ENCODE measurements at regions not wholly inside any gene's neighbourhood (a gene's known extent, or its start where the extent isn't known, plus 50 kb on each side); places are given as distances from the start of the nearest gene placed in this dataset.

DNA sequence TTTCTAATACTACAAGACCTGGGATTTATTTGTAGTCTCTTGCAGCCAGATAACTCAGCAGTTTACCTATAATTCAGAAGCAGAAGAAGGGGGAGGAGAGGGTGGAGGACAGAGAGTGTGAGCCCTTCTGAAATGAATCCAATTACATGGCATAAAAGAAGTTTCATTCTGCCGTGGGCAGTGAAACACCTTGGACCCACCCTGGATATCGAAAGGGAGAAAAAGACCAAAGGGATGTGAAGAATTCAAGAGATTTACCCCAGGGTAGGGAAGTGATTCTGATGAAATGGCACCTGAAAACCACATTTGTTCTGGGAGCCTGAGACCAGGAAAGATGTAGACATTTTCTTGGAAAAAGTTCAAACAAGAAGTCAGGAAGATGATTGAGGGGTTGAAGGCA lies 140.9 kb downstream of the NDFIP2 start:
- Histone ChIP-seq H2BK15ac (ENCODE audit: low read depth, low read length) (no peak overlapping the region), H3K27me3 (ENCODE audit: control insufficient read depth, insufficient read depth, low read length) (no peaks in the 10 kb centered on the region), H2BK120ac (ENCODE audit: low read depth, low read length) (no peak overlapping the region), H3K36me3 (ENCODE audit: control insufficient read depth, insufficient read depth, low read length) (no peaks in the 10 kb centered on the region), H2AFZ (replicated peaks; ENCODE audit: low read length, poor library complexity) (no peak overlapping the region), H4K8ac (ENCODE audit: low read depth in 2 of 2, low read length in 2 of 2) (no peak overlapping the region), H3K4ac (ENCODE audit: low read depth, low read length) (no peak overlapping the region), H2AK9ac (replicated peaks; ENCODE audit: low read depth, low read length, poor library complexity) (no peak overlapping the region), H3K4me2 (ENCODE audit: low read depth, low read length) (no peak overlapping the region), H2BK5ac (ENCODE audit: low read depth, low read length, poor library complexity, severe bottlenecking) (no peak overlapping the region), H3K9me3 (ENCODE audit: control insufficient read depth, insufficient read depth, low read length) (no peaks in the 10 kb centered on the region), H3K9ac (ENCODE audit: low read depth, low read length) (no peak overlapping the region), H4K20me1 (ENCODE audit: insufficient read depth, low read length) (no peaks in the 10 kb centered on the region), H3K56ac (ENCODE audit: extremely low read depth, insufficient read depth, low read length) (no peak overlapping the region), H4K5ac (ENCODE audit: low read depth, low read length) (no peak overlapping the region), H3K23ac (ENCODE audit: low read depth, low read length) (no peak overlapping the region), H3K18ac (ENCODE audit: low read depth, low read length) (no peak overlapping the region), H3K4me3 (ENCODE audit: insufficient read depth, low read depth, low read length) (no peak overlapping the region), H2BK20ac (ENCODE audit: low read depth, low read length) (no peak overlapping the region), H2AK5ac (ENCODE audit: low read depth, low read length) (no peak overlapping the region), H3K4me1 (ENCODE audit: control insufficient read depth, insufficient read depth, low read length) (no peaks in the 10 kb centered on the region), H3K79me1 (ENCODE audit: low read depth in 1 of 2, low read length in 2 of 2) (no peaks in the 10 kb centered on the region), H4K91ac (ENCODE audit: insufficient read depth, low read depth, low read length) (no peak overlapping the region), H3K9me1 (ENCODE audit: insufficient read depth, low read length) (no peaks in the 10 kb centered on the region), H3K14ac (replicated peaks; ENCODE audit: low read depth, low read length) (no peak overlapping the region), H3K27ac (ENCODE audit: insufficient read depth, low read length) (no peak overlapping the region)
- TF ChIP-seq NFE2L2 (IDR thresholded peaks at IDR 0.05; ENCODE audit: low read depth, low read length) = no peak
- no peak for TF ChIP-seq BHLHE40 (IDR thresholded peaks at IDR 0.05; ENCODE audit: low read depth, low read length)
- TF ChIP-seq MXI1 (IDR thresholded peaks at IDR 0.05; ENCODE audit: borderline replicate concordance, low read depth, low read length) = no peak
- TF ChIP-seq MAZ (IDR thresholded peaks at IDR 0.05; ENCODE audit: borderline replicate concordance, low read depth, low read length) = no peak
- no peak for TF ChIP-seq MAFK (IDR thresholded peaks at IDR 0.05; ENCODE audit: low read depth, low read length)
- no peak for TF ChIP-seq RFX5 (IDR thresholded peaks at IDR 0.05; ENCODE audit: low read depth, low read length)
- intact Hi-C loops (cut with micrococcal nuclease) (no loop called here), dilution Hi-C loops (cut with HindIII; ENCODE audit: low sequenced_read_pairs, unreplicated experiment) (no loop called here), in situ Hi-C loops (cut with MboI; ENCODE audit: low sequenced_read_pairs) (no loop called here)
- 67% methylated on average over 2 of the region's 2 CpGs; no CpG with 5 or more reads in 1 of the 2 experiments for WGBS, 2 experiments (ENCODE audit: extremely low coverage in 2 of 2, insufficient read length in 1 of 2)
- no peak for DNase-seq
- ATAC-seq (ENCODE audit: low read depth) = no peak
- POLR2A ChIA-PET (ENCODE audit: unreplicated experiment) = no interaction called here
- CTCF ChIA-PET = no interaction called here
- no TSS peak for BruUV-seq (replicated peaks)

All from IMR-90 (cell line).